ENCODE measurements at regions not wholly inside any gene's neighbourhood (a gene's known extent, or its start where the extent isn't known, plus 50 kb on each side); places are given as distances from the start of the nearest gene placed in this dataset.
"Not testable (repeated sequence)": the region's sequence is repeated elsewhere in the genome, so short reads cannot be mapped to it uniquely, and the experiment has no call there.

DNA sequence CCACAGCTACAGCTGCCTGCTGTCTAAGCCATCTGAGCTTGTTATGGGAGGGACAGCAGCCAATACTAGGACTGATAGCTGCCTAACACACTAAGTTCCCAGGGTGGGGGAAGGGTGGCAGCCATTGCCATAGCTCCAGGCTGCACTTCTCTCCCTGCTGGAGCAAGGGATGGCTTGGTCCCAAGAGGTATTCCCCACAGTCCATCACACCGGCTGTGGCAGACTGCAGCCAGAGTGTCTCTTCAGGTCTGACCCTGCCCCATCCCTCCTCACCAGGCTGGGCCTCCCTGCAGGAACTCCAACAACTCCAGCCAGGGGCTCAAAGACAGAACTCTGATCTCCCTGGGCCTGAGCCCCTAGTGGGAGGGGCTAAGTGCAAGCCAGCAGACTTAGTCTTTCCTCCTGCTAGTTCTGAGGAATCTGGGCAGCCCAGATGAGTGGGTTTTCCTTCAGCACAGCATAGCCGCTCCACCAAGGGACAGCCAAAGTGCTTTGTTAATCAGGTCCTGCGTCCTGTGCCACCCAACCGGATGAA is 632.1 kb downstream of the SOCS6 start:
- no peak for DNase-seq (ENCODE audit: low read depth in 1 of 2, low spot score in 1 of 2)

DNA sequence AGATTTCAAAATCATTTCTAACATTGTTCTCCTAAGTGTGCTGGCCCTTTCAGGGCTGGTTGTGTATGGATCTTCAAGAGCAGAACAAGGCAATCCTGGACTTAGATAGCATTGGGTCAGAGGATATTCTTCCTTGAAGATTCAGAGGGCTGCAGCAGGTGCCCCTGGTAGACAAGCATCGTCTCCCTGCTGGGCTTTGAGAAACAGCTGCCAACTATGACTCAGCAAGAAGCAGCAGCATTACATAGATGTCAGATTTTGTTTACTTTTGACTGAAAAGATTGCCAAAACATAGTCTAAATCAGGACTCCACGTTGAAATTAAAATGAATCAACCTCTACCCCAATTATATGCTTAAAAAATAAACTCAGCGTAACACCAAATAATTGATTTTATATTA is 618.8 kb downstream of the SOCS6 start:
- no peak for DNase-seq (ENCODE audit: low read depth in 1 of 2, low spot score in 1 of 2)

GRCh38 chr18:70892381-70892780 is 603.5 kb downstream of the SOCS6 start:
- no peak for DNase-seq (ENCODE audit: low read depth in 1 of 2, low spot score in 1 of 2)

GRCh38 chr18:70870292-70870691 is 581.4 kb downstream of the SOCS6 start:
- DNase-seq (ENCODE audit: low read depth in 1 of 2, low spot score in 1 of 2), result no peak

DNA sequence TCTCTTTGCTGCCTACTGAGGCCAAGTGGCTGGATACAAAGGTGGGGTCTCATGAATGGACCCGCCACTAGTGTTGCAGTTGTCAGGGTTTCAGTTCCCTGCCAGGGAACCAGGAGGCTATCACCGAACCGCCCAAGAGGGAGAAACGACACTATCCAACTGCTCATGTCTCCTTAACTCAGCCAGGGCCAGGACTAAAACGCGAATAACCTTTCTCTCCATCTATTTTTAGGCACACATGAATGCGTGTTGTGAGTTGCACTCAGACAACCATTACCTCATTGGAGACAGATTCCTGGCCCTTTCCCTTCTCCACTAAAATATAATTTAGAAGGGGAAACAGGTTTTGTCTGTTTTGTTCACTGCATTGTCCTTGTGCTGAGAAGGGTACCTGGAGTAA is 559.5 kb downstream of the SOCS6 start:
- DNase-seq (ENCODE audit: low read depth in 1 of 2, low spot score in 1 of 2), result no peak

- DNase-seq (ENCODE audit: low read depth in 1 of 2, low spot score in 1 of 2), result no peak
These were observed 551.8 kb downstream of the SOCS6 start for GRCh38 chr18:70840649-70841048.

GRCh38 chr18:70827632-70828031 is 538.8 kb downstream of the SOCS6 start:
- DNase-seq (ENCODE audit: low read depth in 1 of 2, low spot score in 1 of 2), result no peak

DNA sequence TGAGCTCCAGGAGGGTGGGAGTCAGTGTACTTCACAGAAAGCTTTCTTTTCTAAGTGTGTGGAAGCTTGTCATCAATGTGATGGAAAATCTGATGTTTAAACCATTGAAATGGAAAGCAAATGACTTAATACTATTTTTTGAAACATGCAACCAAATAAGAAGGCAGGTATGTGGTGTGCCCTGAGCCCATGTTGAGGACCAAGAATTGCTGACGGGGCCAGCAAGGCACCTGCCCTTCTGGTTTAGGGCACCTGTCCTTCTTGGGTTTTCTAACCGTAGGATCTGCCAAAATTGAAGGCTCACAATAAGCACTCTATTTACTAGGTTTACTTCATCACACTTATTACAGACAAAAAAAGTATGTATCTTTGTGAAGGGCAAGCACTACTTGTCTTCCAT is 537.7 kb downstream of the SOCS6 start:
- DNase-seq (ENCODE audit: low read depth in 1 of 2, low spot score in 1 of 2), result no peak

GRCh38 chr18:70822691-70823090 is 533.8 kb downstream of the SOCS6 start:
- DNase-seq (ENCODE audit: low read depth in 1 of 2, low spot score in 1 of 2), result no peak

DNA sequence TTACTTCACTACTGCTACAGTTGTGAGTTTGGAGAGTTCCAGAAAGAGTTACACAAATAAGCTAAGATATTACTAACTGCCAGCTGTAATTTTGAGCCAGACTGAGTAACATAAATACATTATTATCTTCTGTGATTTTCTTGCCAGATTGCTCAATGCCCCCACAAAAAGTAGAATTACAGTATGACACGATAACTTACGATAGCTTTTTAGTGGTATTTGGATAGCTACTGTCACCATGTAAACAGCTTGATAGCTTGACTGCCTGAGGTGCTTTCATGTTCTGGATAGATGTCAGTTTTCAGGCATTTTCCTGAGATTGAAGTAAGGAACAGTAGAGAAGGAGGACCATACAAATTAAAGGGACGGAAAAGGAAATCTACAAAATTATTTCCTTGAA is 533.3 kb downstream of the SOCS6 start:
- DNase-seq (ENCODE audit: low read depth in 1 of 2, low spot score in 1 of 2), result no peak

DNA sequence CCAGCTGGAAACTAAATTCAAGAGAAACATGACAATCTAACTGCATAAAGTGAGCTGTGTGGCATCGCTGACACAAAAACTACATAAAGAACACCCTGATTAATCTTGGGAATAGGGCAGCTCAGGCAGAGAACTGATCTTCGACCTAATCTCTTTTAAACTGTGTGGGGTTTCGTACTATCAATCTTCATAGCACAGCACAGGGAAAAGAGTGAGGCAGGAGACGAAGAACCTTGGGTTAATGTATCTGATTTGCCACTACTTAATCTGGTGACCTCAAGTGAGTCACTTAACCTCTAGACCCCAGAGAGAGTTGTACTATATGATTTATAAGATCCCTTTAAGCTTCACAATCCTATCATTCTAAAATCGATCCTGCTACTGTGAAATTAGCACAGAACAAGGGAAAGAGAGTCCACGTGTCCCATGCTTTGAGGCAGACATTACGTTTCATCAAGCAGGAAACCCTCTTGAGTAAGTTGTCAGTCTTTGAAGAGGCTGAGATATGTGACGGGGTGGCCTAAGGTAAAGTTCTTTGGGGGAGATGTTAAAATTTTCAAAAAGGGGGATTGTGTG is 519.7 kb downstream of the SOCS6 start:
- no peak for DNase-seq (ENCODE audit: low read depth in 1 of 2, low spot score in 1 of 2)

- peak; percentile 2 to 16 for DNase-seq (ENCODE audit: low read depth in 1 of 2, low spot score in 1 of 2)
These were observed 493.1 kb downstream of the SOCS6 start for GRCh38 chr18:70781860-70782453.

GRCh38 chr18:70766254-70766653 is 477.4 kb downstream of the SOCS6 start:
- not testable (repeated sequence) for DNase-seq (ENCODE audit: low read depth in 1 of 2, low spot score in 1 of 2)

DNA sequence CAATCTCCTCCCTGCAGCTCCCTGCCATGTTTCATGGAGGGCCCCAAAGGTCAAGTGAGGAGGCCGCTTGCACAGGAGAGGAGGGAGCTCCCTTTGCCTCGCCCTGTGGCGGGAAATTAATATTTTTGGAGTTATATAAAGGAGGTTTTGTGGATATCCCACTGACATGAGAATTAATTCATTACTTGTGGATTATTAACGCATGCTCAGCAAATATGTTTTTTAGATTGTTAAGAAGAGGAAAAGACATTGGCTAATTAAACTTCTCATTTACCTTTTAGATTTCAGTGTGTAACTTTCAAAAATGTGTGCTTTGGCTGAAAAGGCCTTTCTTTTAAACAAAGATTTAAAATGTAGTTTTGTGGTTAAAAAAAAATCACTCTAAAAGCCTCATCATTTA is 474.0 kb downstream of the SOCS6 start:
- no peak for DNase-seq (ENCODE audit: low read depth in 1 of 2, low spot score in 1 of 2)

GRCh38 chr18:70758780-70759179 is 469.9 kb downstream of the SOCS6 start:
- DNase-seq (ENCODE audit: low read depth in 1 of 2, low spot score in 1 of 2), result no peak

- DNase-seq (ENCODE audit: low read depth in 1 of 2, low spot score in 1 of 2), result no peak
These were observed 465.6 kb downstream of the SOCS6 start for GRCh38 chr18:70754486-70754885.

- no peak for DNase-seq (ENCODE audit: low read depth in 1 of 2, low spot score in 1 of 2)
These were observed 444.1 kb downstream of the SOCS6 start for GRCh38 chr18:70732916-70733315.

- no peak for DNase-seq (ENCODE audit: low read depth in 1 of 2, low spot score in 1 of 2)
These were observed 443.3 kb downstream of the SOCS6 start for GRCh38 chr18:70732188-70732587.

DNA sequence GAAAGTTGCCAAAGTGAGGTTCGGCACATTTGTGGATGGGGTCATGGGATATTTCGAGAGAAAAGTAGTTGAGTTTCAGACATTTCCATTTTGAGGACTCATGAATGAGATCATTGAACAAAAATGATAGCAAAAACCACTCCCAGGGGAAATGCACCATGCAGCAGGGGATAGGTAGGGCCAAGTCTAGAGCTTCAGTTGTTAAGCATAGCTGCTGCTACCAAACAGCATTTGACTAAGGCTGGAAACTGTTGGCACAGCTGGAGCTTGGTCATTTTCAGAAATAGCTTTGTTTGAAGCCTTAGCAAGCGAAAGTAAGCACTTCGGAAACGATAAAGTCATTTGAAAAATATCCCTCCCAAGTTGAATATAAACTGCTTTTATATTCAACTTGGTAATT is 431.8 kb downstream of the SOCS6 start:
- no peak for DNase-seq (ENCODE audit: low read depth in 1 of 2, low spot score in 1 of 2)

DNA sequence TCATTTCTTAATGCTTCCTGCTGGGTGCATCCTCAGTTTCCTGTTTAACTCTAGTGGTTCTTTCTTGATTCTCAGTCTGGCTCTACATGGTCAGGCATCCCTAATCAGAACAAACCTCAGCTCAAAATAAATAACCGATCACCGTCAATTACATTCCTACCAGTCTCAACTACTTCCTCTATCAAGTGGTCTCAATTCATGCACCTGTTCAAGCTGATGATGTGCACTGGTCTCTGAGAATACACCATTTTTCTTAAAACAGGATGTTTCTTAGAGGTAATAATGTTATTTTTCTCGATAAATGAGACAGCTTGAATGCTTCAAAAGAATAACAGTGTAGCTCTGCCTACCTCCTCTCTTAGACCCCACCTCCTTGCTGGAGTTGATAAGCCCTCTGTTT is 420.9 kb downstream of the SOCS6 start:
- DNase-seq (ENCODE audit: low read depth in 1 of 2, low spot score in 1 of 2), result no peak

- no peak for DNase-seq (ENCODE audit: low read depth in 1 of 2, low spot score in 1 of 2)
These were observed 420.3 kb downstream of the SOCS6 start for GRCh38 chr18:70709144-70709543.

GRCh38 chr18:70705831-70706416 is 417.1 kb downstream of the SOCS6 start:
- DNase-seq (ENCODE audit: low read depth in 1 of 2, low spot score in 1 of 2), result no peak

GRCh38 chr18:70700496-70700895 is 411.7 kb downstream of the SOCS6 start:
- DNase-seq (ENCODE audit: low read depth in 1 of 2, low spot score in 1 of 2), result no peak
